Uterus (tissue), 2 donors: ENCODE measurements at regions not wholly inside any gene's neighbourhood (a gene's known extent, or its start where the extent isn't known, plus 50 kb on each side); places are given as distances from the start of the nearest gene placed in this dataset.

Experiments
- POLR2A ChIP-seq, 2 donors: fragments of 450-650 bp; IDR thresholded peaks; one replicate each; pipeline ENCODE4 v1.6.1; 2016; ENCODE audit warnings: antibody characterized with exemption in 2 of 2, mild to moderate bottlenecking in 1 of 2, moderate library complexity in 1 of 2
- TF ChIP-seq, protein P1 (sequence below), 4 experiments: fragments of 200-600 bp in 2 of 4; fragments of 450-650 bp in 2 of 4; sonication (generic) in 2 of 4; IDR thresholded peaks; one replicate each; pipeline ENCODE4 v1.5.1; 2016 to 2019; ENCODE audit warnings: antibody characterized with exemption in 4 of 4, mild to moderate bottlenecking in 2 of 4, moderate library complexity in 1 of 4

DNA sequence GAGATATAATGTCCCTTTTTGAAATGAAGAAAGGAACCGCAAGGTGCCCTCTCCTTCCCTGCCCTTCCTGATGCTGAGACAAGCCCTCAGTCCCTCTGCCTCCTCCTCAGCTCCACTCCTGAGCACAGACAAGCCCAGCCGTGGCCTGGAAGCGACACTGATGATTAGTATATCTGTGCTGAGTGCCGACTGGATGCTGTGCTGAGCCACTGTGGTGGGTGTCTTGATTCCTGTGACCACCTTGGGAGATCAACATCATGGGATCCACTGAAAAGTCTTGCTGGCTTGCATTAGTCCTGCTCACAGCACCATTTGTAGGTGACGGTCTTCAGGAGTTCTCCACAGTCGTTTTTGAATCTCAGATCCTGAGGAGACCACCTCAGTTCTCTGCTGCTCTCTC lies 59.5 kb upstream of the HGFAC start:
- TF ChIP-seq, protein P1, sequence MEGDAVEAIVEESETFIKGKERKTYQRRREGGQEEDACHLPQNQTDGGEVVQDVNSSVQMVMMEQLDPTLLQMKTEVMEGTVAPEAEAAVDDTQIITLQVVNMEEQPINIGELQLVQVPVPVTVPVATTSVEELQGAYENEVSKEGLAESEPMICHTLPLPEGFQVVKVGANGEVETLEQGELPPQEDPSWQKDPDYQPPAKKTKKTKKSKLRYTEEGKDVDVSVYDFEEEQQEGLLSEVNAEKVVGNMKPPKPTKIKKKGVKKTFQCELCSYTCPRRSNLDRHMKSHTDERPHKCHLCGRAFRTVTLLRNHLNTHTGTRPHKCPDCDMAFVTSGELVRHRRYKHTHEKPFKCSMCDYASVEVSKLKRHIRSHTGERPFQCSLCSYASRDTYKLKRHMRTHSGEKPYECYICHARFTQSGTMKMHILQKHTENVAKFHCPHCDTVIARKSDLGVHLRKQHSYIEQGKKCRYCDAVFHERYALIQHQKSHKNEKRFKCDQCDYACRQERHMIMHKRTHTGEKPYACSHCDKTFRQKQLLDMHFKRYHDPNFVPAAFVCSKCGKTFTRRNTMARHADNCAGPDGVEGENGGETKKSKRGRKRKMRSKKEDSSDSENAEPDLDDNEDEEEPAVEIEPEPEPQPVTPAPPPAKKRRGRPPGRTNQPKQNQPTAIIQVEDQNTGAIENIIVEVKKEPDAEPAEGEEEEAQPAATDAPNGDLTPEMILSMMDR (IDR thresholded peaks at IDR 0.05) = no peak
- TF ChIP-seq POLR2A (IDR thresholded peaks at IDR 0.05) = no peak
